SU-DHL-6 (cell line): ENCODE measurements at regions not wholly inside any gene's neighbourhood (a gene's known extent, or its start where the extent isn't known, plus 50 kb on each side); places are given as distances from the start of the nearest gene placed in this dataset.

Source experiments
- H2AFZ ChIP-seq: fragments of 200-600 bp; sonication (generic); 2 replicates; pipeline ENCODE4 v1.6.1; 2014; ENCODE audit warnings: low read depth, mild to moderate bottlenecking, moderate library complexity, mixed read lengths, antibody characterized with exemption, low read length; ENCODE audit not compliant: severe bottlenecking
- H3F3A ChIP-seq: fragments of 200-600 bp; shearing (Covaris generic); 2 replicates; pipeline ENCODE4 v1.6.0; 2016; ENCODE audit warnings: antibody characterized with exemption, mild to moderate bottlenecking; ENCODE audit not compliant: insufficient read depth
- H3K27ac ChIP-seq: fragments of 200-600 bp; sonication (generic); 2 replicates; pipeline ENCODE4 v1.5.1; 2016; ENCODE audit warnings: low read depth, mild to moderate bottlenecking, low read length, moderate library complexity, mixed read lengths
- H3K27me3 ChIP-seq: fragments of 200-600 bp; sonication (generic), shearing (Covaris generic); 2 replicates; pipeline ENCODE4 v1.6.0; 2014; ENCODE audit warnings: mild to moderate bottlenecking, low read length
- H3K36me3 ChIP-seq: fragments of 200-600 bp; sonication (generic); 2 replicates; pipeline ENCODE4 v1.6.1; 2014; ENCODE audit warnings: mild to moderate bottlenecking, low read length, mixed read lengths
- H3K4me2 ChIP-seq: fragments of 300-600, 200-600 bp; shearing (Covaris generic), sonication (generic); 2 replicates; pipeline ENCODE4 v1.6.0; 2014; ENCODE audit warnings: low read length, low read depth, mild to moderate bottlenecking; ENCODE audit not compliant: poor library complexity, severe bottlenecking
- H3K4me3 ChIP-seq: fragments of 200-600 bp; sonication (generic); 2 replicates; pipeline ENCODE4 v1.5.1; 2014; ENCODE audit warnings: antibody characterized with exemption, low read length, mild to moderate bottlenecking, mixed read lengths; ENCODE audit not compliant: insufficient read depth, poor library complexity, severe bottlenecking
- H3K79me2 ChIP-seq: fragments of 200-600 bp; sonication (generic); 2 replicates; pipeline ENCODE4 v1.6.1; 2014; ENCODE audit warnings: mild to moderate bottlenecking, low read length, moderate library complexity; ENCODE audit not compliant: insufficient read depth
- H3K9ac ChIP-seq: fragments of 200-600 bp; sonication (generic); 2 replicates; pipeline ENCODE4 v1.7.0; 2014; ENCODE audit warnings: mild to moderate bottlenecking, low read length
- H3K9me2 ChIP-seq: fragments of 200-600 bp; sonication (generic); replicated peaks from 2 replicates; pipeline ENCODE4 v1.6.1; 2014; ENCODE audit warnings: low read length; ENCODE audit not compliant: insufficient read depth
- H3K9me3 ChIP-seq: fragments of 200-600 bp; sonication (generic); 2 replicates; pipeline ENCODE4 v1.6.1; 2014; ENCODE audit warnings: low read length, mixed read lengths; ENCODE audit not compliant: insufficient read depth
- H4K20me1 ChIP-seq: fragments of 200-600 bp; sonication (generic); 2 replicates; pipeline ENCODE4 v1.6.1; 2014; ENCODE audit warnings: low read depth, mild to moderate bottlenecking, antibody characterized with exemption, low read length, moderate library complexity, mixed read lengths
- CTCF ChIP-seq: fragments of 200-600 bp; sonication (generic); IDR thresholded peaks from one replicate; pipeline ENCODE4 v1.5.1; 2017; ENCODE audit warnings: antibody characterized with exemption, mild to moderate bottlenecking, low read length, moderate library complexity; ENCODE audit not compliant: insufficient read depth, poor library complexity, severe bottlenecking
- EZH2phosphoT487 ChIP-seq: fragments of 200-600 bp; sonication (generic), shearing (Covaris generic); conservative IDR thresholded peaks from 2 replicates; pipeline ENCODE4 v1.6.1; 2018; ENCODE audit warnings: mild to moderate bottlenecking, antibody characterized with exemption, low read length, moderate library complexity, mixed read lengths

GRCh38 chr5:30926218-30926617 is 267.3 kb upstream of the CDH6 start:
- Histone ChIP-seq H3K36me3 (no peaks in the 10 kb centered on the region), H3K9ac (no peak overlapping the region), H3K9me3 (no peaks in the 10 kb centered on the region), H3K27me3 (no peaks in the 10 kb centered on the region), H3F3A (no peaks in the 10 kb centered on the region), H3K9me2 (no peaks in the 10 kb centered on the region), H2AFZ (no peak overlapping the region), H3K4me3 (no peak overlapping the region), H3K27ac (no peak overlapping the region), H3K79me2 (no peaks in the 10 kb centered on the region), H4K20me1 (no peaks in the 10 kb centered on the region), H3K4me2 (no peak overlapping the region)
- TF ChIP-seq EZH2phosphoT487 = no peak
- TF ChIP-seq CTCF = no peak

- Histone ChIP-seq H3K36me3 (no peaks in the 10 kb centered on the region), H3K4me3 (no peak overlapping the region), H3K79me2 (no peaks in the 10 kb centered on the region), H3K4me2 (no peak overlapping the region), H3K9me2 (no peaks in the 10 kb centered on the region), H2AFZ (no peak overlapping the region), H3K27ac (no peak overlapping the region), H3F3A (no peaks in the 10 kb centered on the region), H3K9ac (no peak overlapping the region), H3K9me3 (no peaks in the 10 kb centered on the region), H3K27me3 (no peaks in the 10 kb centered on the region), H4K20me1 (no peaks in the 10 kb centered on the region)
- TF ChIP-seq EZH2phosphoT487 (no peak), CTCF (no peak)
Observed at GRCh38 chr5:30921388-30921787, 272.1 kb upstream of the CDH6 start.

- no peak overlapping the region for H3K27ac ChIP-seq
- no peaks in the 10 kb centered on the region for H3K9me2 ChIP-seq
- no peaks in the 10 kb centered on the region for H3K27me3 ChIP-seq
- TF ChIP-seq EZH2phosphoT487 (no peak), CTCF (no peak)
- no peak overlapping the region for H3K4me3 ChIP-seq
- no peak overlapping the region for H3K9ac ChIP-seq
- no peaks in the 10 kb centered on the region for H3K79me2 ChIP-seq
- H3F3A ChIP-seq = no peaks in the 10 kb centered on the region
- H3K9me3 ChIP-seq = no peaks in the 10 kb centered on the region
- no peaks in the 10 kb centered on the region for H4K20me1 ChIP-seq
- no peak overlapping the region for H2AFZ ChIP-seq
- H3K4me2 ChIP-seq = no peak overlapping the region
- no peaks in the 10 kb centered on the region for H3K36me3 ChIP-seq
Observed at GRCh38 chr5:30918171-30918570, 275.3 kb upstream of the CDH6 start.

- Histone ChIP-seq H3K27ac (no peak overlapping the region), H2AFZ (no peak overlapping the region), H3F3A (no peaks in the 10 kb centered on the region), H3K4me2 (no peak overlapping the region), H3K9me3 (no peaks in the 10 kb centered on the region), H3K4me3 (no peak overlapping the region), H4K20me1 (no peaks in the 10 kb centered on the region), H3K9ac (no peak overlapping the region), H3K9me2 (no peaks in the 10 kb centered on the region), H3K79me2 (no peaks in the 10 kb centered on the region), H3K27me3 (no peaks in the 10 kb centered on the region), H3K36me3 (no peaks in the 10 kb centered on the region)
- no peak for TF ChIP-seq CTCF
- no peak for TF ChIP-seq EZH2phosphoT487
Observed at GRCh38 chr5:30908356-30908755, 285.1 kb upstream of the CDH6 start.
